ENCODE measurements at regions not wholly inside any gene's neighbourhood (a gene's known extent, or its start where the extent isn't known, plus 50 kb on each side); places are given as distances from the start of the nearest gene placed in this dataset.

GRCh38 chr6:145017516-145017915, 717.8 kb downstream of the EPM2A start:
- no peak overlapping the region for H3K4me2 ChIP-seq (ENCODE audit: low read length)
- no peaks in the 10 kb centered on the region for H3K79me2 ChIP-seq (ENCODE audit: insufficient read depth, low read length)
- no peaks in the 10 kb centered on the region for H3K4me1 ChIP-seq (ENCODE audit: insufficient read depth, low read length, severe bottlenecking)
- no peak overlapping the region for H3K27ac ChIP-seq (ENCODE audit: low read depth, low read length, poor library complexity, severe bottlenecking)
- H4K20me1 ChIP-seq (ENCODE audit: insufficient read depth, low read length): no peaks in the 10 kb centered on the region
- no peak for TF ChIP-seq EZH2 (IDR thresholded peaks at IDR 0.05; ENCODE audit: borderline replicate concordance, low read length)
- no peak for TF ChIP-seq CTCF (IDR thresholded peaks at IDR 0.05; ENCODE audit: low read length)
- H3K9me2 ChIP-seq (ENCODE audit: low read depth, low read length): no peaks in the 10 kb centered on the region
- no peaks in the 10 kb centered on the region for H3F3A ChIP-seq (ENCODE audit: insufficient read depth, low read length)
- H3K9me3 ChIP-seq (ENCODE audit: low read length): no peaks in the 10 kb centered on the region
- no peak overlapping the region for H3K9ac ChIP-seq (ENCODE audit: low read length)
- H3K36me3 ChIP-seq (ENCODE audit: insufficient read depth, low read length): no peaks in the 10 kb centered on the region
- H2AFZ ChIP-seq (ENCODE audit: low read length): no peak overlapping the region
- no peak overlapping the region for H3K4me3 ChIP-seq (ENCODE audit: low read depth, low read length, poor library complexity, severe bottlenecking)
- H3K27me3 ChIP-seq (ENCODE audit: insufficient read depth, low read length): no peaks in the 10 kb centered on the region

GRCh38 chr6:145018027-145018426, 717.3 kb downstream of the EPM2A start:
- no peaks in the 10 kb centered on the region for H3K9me2 ChIP-seq (ENCODE audit: low read depth, low read length)
- H2AFZ ChIP-seq (ENCODE audit: low read length): no peak overlapping the region
- H3K4me3 ChIP-seq (ENCODE audit: low read depth, low read length, poor library complexity, severe bottlenecking): no peak overlapping the region
- no peak overlapping the region for H3K9ac ChIP-seq (ENCODE audit: low read length)
- TF ChIP-seq CTCF (IDR thresholded peaks at IDR 0.05; ENCODE audit: low read length) (no peak), EZH2 (IDR thresholded peaks at IDR 0.05; ENCODE audit: borderline replicate concordance, low read length) (no peak)
- H3K27me3 ChIP-seq (ENCODE audit: insufficient read depth, low read length): no peaks in the 10 kb centered on the region
- no peak overlapping the region for H3K27ac ChIP-seq (ENCODE audit: low read depth, low read length, poor library complexity, severe bottlenecking)
- no peaks in the 10 kb centered on the region for H3K4me1 ChIP-seq (ENCODE audit: insufficient read depth, low read length, severe bottlenecking)
- H3K9me3 ChIP-seq (ENCODE audit: low read length): no peaks in the 10 kb centered on the region
- H3K79me2 ChIP-seq (ENCODE audit: insufficient read depth, low read length): no peaks in the 10 kb centered on the region
- H3K36me3 ChIP-seq (ENCODE audit: insufficient read depth, low read length): no peaks in the 10 kb centered on the region
- H4K20me1 ChIP-seq (ENCODE audit: insufficient read depth, low read length): no peaks in the 10 kb centered on the region
- no peaks in the 10 kb centered on the region for H3F3A ChIP-seq (ENCODE audit: insufficient read depth, low read length)
- H3K4me2 ChIP-seq (ENCODE audit: low read length): no peak overlapping the region

GRCh38 chr6:145020114-145020513, 715.2 kb downstream of the EPM2A start:
- Histone ChIP-seq H2AFZ (ENCODE audit: low read length) (no peak overlapping the region), H3K4me1 (ENCODE audit: insufficient read depth, low read length, severe bottlenecking) (no peaks in the 10 kb centered on the region), H3K79me2 (ENCODE audit: insufficient read depth, low read length) (no peaks in the 10 kb centered on the region), H3K4me2 (ENCODE audit: low read length) (no peak overlapping the region), H3F3A (ENCODE audit: insufficient read depth, low read length) (no peaks in the 10 kb centered on the region), H4K20me1 (ENCODE audit: insufficient read depth, low read length) (no peaks in the 10 kb centered on the region), H3K27me3 (ENCODE audit: insufficient read depth, low read length) (no peaks in the 10 kb centered on the region), H3K36me3 (ENCODE audit: insufficient read depth, low read length) (no peaks in the 10 kb centered on the region), H3K9ac (ENCODE audit: low read length) (no peak overlapping the region), H3K4me3 (ENCODE audit: low read depth, low read length, poor library complexity, severe bottlenecking) (no peak overlapping the region), H3K9me2 (ENCODE audit: low read depth, low read length) (no peaks in the 10 kb centered on the region), H3K27ac (ENCODE audit: low read depth, low read length, poor library complexity, severe bottlenecking) (no peak overlapping the region), H3K9me3 (ENCODE audit: low read length) (no peaks in the 10 kb centered on the region)
- TF ChIP-seq EZH2 (IDR thresholded peaks at IDR 0.05; ENCODE audit: borderline replicate concordance, low read length) (no peak), CTCF (IDR thresholded peaks at IDR 0.05; ENCODE audit: low read length) (no peak)

All from OCI-LY1 (cell line).